ENCODE measurements at regions not wholly inside any gene's neighbourhood (a gene's known extent, or its start where the extent isn't known, plus 50 kb on each side); places are given as distances from the start of the nearest gene placed in this dataset.

DNA sequence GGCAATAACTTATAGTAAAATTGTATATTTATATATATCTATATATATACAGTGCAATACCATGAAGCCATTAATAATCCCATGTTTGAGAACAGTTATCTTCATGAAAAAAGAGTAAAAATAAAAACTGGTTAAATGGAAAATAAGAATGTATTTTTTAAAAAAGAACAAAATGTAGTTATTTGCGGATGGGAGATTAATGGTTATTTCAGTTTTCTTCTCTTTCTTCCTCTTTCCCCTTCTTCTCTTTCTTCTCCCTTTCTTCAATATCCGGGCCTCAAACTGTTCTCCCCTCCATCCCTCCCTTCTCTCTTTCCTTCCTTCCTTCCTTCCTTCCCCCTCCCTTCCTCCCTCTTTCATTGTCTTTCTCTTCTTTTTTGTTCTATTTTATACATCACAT is 1301.7 kb upstream of the IGFBP7 start:
- no peaks in the 10 kb centered on the region for H3K9me3 ChIP-seq (ENCODE audit: control insufficient read depth in 2 of 2, insufficient read depth in 1 of 2, low read depth in 1 of 2, low read length in 1 of 2)
- no peak overlapping the region for H3K27ac ChIP-seq (ENCODE audit: low read depth in 2 of 2, low read length in 1 of 2)
- H3K4me1 ChIP-seq (ENCODE audit: control insufficient read depth in 2 of 2, insufficient read depth in 2 of 2, low read length in 1 of 2), result no peaks in the 10 kb centered on the region
- 73 to 84% methylated on average over 2 of the region's 2 CpGs for WGBS, 2 donors
- no peaks in the 10 kb centered on the region for H3K36me3 ChIP-seq (ENCODE audit: control insufficient read depth in 2 of 2, insufficient read depth in 2 of 2, low read length in 1 of 2)
- H3K27me3 ChIP-seq (ENCODE audit: control insufficient read depth in 1 of 2, insufficient read depth in 2 of 2, low read length in 2 of 2), result no peaks in the 10 kb centered on the region
- H3K4me3 ChIP-seq (ENCODE audit: low read depth in 1 of 2, low read length in 2 of 2), result no peak overlapping the region

DNA sequence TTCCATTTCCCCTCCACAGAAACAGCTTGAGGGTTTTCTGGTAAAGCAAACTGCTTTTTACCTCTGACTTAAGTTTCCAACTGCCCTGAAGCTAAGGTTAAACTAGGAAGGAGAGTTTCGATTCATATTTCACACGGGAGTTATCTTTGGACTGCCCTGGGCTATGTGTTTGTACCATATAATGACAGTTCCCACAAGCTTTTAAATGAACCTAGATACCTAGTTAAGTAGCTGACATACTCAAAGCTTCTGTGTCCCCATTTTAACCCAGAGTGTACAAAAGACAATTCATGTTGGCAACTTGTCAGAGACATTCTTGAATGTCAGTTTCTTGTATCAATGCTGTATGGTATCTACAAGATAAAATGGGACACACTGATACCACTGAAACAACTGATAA is 1296.6 kb upstream of the IGFBP7 start:
- no peaks in the 10 kb centered on the region for H3K36me3 ChIP-seq (ENCODE audit: control insufficient read depth in 2 of 2, insufficient read depth in 2 of 2, low read length in 1 of 2)
- no peaks in the 10 kb centered on the region for H3K9me3 ChIP-seq (ENCODE audit: control insufficient read depth in 2 of 2, insufficient read depth in 1 of 2, low read depth in 1 of 2, low read length in 1 of 2)
- H3K4me3 ChIP-seq (ENCODE audit: low read depth in 1 of 2, low read length in 2 of 2), result no peak overlapping the region
- no peaks in the 10 kb centered on the region for H3K27me3 ChIP-seq (ENCODE audit: control insufficient read depth in 1 of 2, insufficient read depth in 2 of 2, low read length in 2 of 2)
- WGBS, 2 donors, result 43 to 51% methylated on average over 2 of the region's 2 CpGs
- no peaks in the 10 kb centered on the region for H3K4me1 ChIP-seq (ENCODE audit: control insufficient read depth in 2 of 2, insufficient read depth in 2 of 2, low read length in 1 of 2)
- H3K27ac ChIP-seq (ENCODE audit: low read depth in 2 of 2, low read length in 1 of 2), result no peak overlapping the region

- no peak overlapping the region for H3K4me3 ChIP-seq (ENCODE audit: low read depth in 1 of 2, low read length in 2 of 2)
- no peaks in the 10 kb centered on the region for H3K9me3 ChIP-seq (ENCODE audit: control insufficient read depth in 2 of 2, insufficient read depth in 1 of 2, low read depth in 1 of 2, low read length in 1 of 2)
- H3K27ac ChIP-seq (ENCODE audit: low read depth in 2 of 2, low read length in 1 of 2), result no peak overlapping the region
- no peaks in the 10 kb centered on the region for H3K27me3 ChIP-seq (ENCODE audit: control insufficient read depth in 1 of 2, insufficient read depth in 2 of 2, low read length in 2 of 2)
- no peaks in the 10 kb centered on the region for H3K4me1 ChIP-seq (ENCODE audit: control insufficient read depth in 2 of 2, insufficient read depth in 2 of 2, low read length in 1 of 2)
- no peaks in the 10 kb centered on the region for H3K36me3 ChIP-seq (ENCODE audit: control insufficient read depth in 2 of 2, insufficient read depth in 2 of 2, low read length in 1 of 2)
Observed at GRCh38 chr4:58368221-58368620, 1258.0 kb upstream of the IGFBP7 start.

DNA sequence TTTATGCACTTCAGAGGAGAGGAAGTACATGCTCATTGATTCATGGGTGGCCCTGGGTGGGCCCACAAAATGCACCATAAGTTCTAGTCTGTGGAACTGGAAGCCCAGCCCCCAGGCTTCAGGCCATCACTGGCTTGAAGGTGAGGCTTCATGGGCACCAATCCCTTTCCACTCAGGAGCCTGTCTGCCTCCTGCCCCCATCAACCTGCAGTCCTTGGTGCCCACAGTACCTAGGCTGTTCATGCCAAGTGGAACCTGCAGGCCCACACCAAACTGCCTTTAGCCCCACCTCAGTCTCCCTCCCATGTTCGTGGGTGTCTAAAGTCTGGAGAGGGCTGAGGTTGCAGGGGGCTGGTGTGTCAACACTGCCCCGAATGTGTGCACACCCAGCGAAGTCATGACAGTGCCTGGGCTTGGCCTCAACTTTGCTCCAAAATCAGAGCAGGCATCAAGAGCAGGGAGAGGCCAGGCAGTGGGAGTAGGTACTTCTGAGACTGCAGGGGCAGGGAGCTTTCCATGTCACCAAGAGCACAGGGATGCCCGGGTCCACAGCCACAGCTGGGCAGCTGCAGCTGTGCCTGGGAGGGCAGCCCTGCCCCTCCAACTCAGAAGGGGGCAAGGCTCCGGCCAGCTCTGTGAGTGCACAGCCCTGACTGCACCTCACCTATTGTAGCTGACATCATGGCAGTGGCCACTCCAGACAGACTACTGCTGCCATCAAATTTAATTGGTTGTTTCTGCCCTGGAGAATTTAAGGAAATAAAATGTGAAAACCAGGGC is 1250.4 kb upstream of the IGFBP7 start:
- 77 to 87% methylated on average over 5 of the region's 5 CpGs for whole genome bisulfite sequencing, 2 donors
- Histone ChIP-seq H3K27ac (ENCODE audit: low read depth in 2 of 2, low read length in 1 of 2) (no peak overlapping the region), H3K4me1 (ENCODE audit: control insufficient read depth in 2 of 2, insufficient read depth in 2 of 2, low read length in 1 of 2) (no peaks in the 10 kb centered on the region), H3K9me3 (ENCODE audit: control insufficient read depth in 2 of 2, insufficient read depth in 1 of 2, low read depth in 1 of 2, low read length in 1 of 2) (peaks cover 4 to 5% of the 10 kb centered on the region in 2 donors), H3K4me3 (ENCODE audit: low read depth in 1 of 2, low read length in 2 of 2) (no peak overlapping the region), H3K27me3 (ENCODE audit: control insufficient read depth in 1 of 2, insufficient read depth in 2 of 2, low read length in 2 of 2) (no peaks in the 10 kb centered on the region), H3K36me3 (ENCODE audit: control insufficient read depth in 2 of 2, insufficient read depth in 2 of 2, low read length in 1 of 2) (no peaks in the 10 kb centered on the region)

GRCh38 chr4:58359590-58359989 is 1249.4 kb upstream of the IGFBP7 start:
- Histone ChIP-seq H3K36me3 (ENCODE audit: control insufficient read depth in 2 of 2, insufficient read depth in 2 of 2, low read length in 1 of 2) (no peaks in the 10 kb centered on the region), H3K27me3 (ENCODE audit: control insufficient read depth in 1 of 2, insufficient read depth in 2 of 2, low read length in 2 of 2) (no peaks in the 10 kb centered on the region), H3K4me1 (ENCODE audit: control insufficient read depth in 2 of 2, insufficient read depth in 2 of 2, low read length in 1 of 2) (no peaks in the 10 kb centered on the region), H3K27ac (ENCODE audit: low read depth in 2 of 2, low read length in 1 of 2) (no peak overlapping the region), H3K4me3 (ENCODE audit: low read depth in 1 of 2, low read length in 2 of 2) (no peak overlapping the region), H3K9me3 (ENCODE audit: control insufficient read depth in 2 of 2, insufficient read depth in 1 of 2, low read depth in 1 of 2, low read length in 1 of 2) (peaks cover 4 to 5% of the 10 kb centered on the region in 2 donors)
- WGBS, 2 donors, result 75 to 82% methylated on average over 3 of the region's 3 CpGs

DNA sequence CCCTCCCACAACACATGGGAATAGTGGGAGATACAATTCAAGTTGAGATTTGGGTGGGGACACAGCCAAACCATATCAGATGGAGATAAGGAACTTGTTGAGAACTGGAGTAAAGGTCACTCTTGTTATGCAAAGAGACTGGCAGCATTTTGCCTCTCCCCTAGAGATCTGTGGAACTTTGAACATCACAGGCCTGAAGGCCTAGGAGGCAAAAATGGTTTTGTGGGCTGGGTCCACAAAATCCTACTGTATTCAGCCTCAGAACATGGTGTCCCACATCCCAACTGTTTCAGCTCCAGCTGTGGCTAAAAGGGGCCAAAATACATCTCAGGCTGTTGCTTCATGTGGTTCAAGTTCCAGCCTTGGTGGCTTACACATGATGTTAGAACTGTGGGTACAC is 1247.8 kb upstream of the IGFBP7 start:
- Histone ChIP-seq H3K4me1 (ENCODE audit: control insufficient read depth in 2 of 2, insufficient read depth in 2 of 2, low read length in 1 of 2) (no peaks in the 10 kb centered on the region), H3K4me3 (ENCODE audit: low read depth in 1 of 2, low read length in 2 of 2) (no peak overlapping the region), H3K9me3 (ENCODE audit: control insufficient read depth in 2 of 2, insufficient read depth in 1 of 2, low read depth in 1 of 2, low read length in 1 of 2) (peaks cover 4 to 5% of the 10 kb centered on the region in 2 donors), H3K36me3 (ENCODE audit: control insufficient read depth in 2 of 2, insufficient read depth in 2 of 2, low read length in 1 of 2) (no peaks in the 10 kb centered on the region), H3K27ac (ENCODE audit: low read depth in 2 of 2, low read length in 1 of 2) (no peak overlapping the region), H3K27me3 (ENCODE audit: control insufficient read depth in 1 of 2, insufficient read depth in 2 of 2, low read length in 2 of 2) (no peaks in the 10 kb centered on the region)

- Histone ChIP-seq H3K27ac (ENCODE audit: low read depth in 2 of 2, low read length in 1 of 2) (no peak overlapping the region), H3K4me3 (ENCODE audit: low read depth in 1 of 2, low read length in 2 of 2) (no peak overlapping the region), H3K36me3 (ENCODE audit: control insufficient read depth in 2 of 2, insufficient read depth in 2 of 2, low read length in 1 of 2) (no peaks in the 10 kb centered on the region), H3K27me3 (ENCODE audit: control insufficient read depth in 1 of 2, insufficient read depth in 2 of 2, low read length in 2 of 2) (no peaks in the 10 kb centered on the region), H3K9me3 (ENCODE audit: control insufficient read depth in 2 of 2, insufficient read depth in 1 of 2, low read depth in 1 of 2, low read length in 1 of 2) (no peaks in the 10 kb centered on the region), H3K4me1 (ENCODE audit: control insufficient read depth in 2 of 2, insufficient read depth in 2 of 2, low read length in 1 of 2) (no peaks in the 10 kb centered on the region)
- WGBS, 2 donors, result 46 to 48% methylated on average over 4 of the region's 4 CpGs
Observed at GRCh38 chr4:58325070-58325469, 1214.9 kb upstream of the IGFBP7 start.

DNA sequence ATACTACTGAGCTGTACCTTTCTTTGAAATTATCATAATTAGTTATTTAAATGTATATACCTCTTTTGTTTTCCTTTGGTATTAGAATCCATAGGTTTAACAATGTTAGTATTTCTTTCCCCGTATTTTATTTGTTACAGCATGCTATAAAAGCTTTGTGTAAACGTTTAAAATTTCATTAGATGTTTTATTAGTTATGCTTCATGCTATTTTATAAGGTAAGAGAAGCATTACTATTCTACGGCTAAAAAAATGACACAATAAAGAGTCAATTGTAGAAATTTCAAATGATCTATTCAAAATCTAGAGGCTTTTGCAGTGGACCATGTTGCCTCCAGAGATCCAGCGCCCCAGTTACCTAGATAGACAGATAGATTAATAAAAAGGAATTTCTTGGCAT is 1203.3 kb upstream of the IGFBP7 start:
- H3K36me3 ChIP-seq (ENCODE audit: control insufficient read depth in 2 of 2, insufficient read depth in 2 of 2, low read length in 1 of 2), result no peaks in the 10 kb centered on the region
- H3K4me1 ChIP-seq (ENCODE audit: control insufficient read depth in 2 of 2, insufficient read depth in 2 of 2, low read length in 1 of 2), result no peaks in the 10 kb centered on the region
- 51 to 71% methylated on average over 4 of the region's 4 CpGs for WGBS, 2 donors
- H3K27ac ChIP-seq (ENCODE audit: low read depth in 2 of 2, low read length in 1 of 2), result no peak overlapping the region
- H3K27me3 ChIP-seq (ENCODE audit: control insufficient read depth in 1 of 2, insufficient read depth in 2 of 2, low read length in 2 of 2), result no peaks in the 10 kb centered on the region
- no peaks in the 10 kb centered on the region for H3K9me3 ChIP-seq (ENCODE audit: control insufficient read depth in 2 of 2, insufficient read depth in 1 of 2, low read depth in 1 of 2, low read length in 1 of 2)
- H3K4me3 ChIP-seq (ENCODE audit: low read depth in 1 of 2, low read length in 2 of 2), result no peak overlapping the region

- no peaks in the 10 kb centered on the region for H3K27me3 ChIP-seq (ENCODE audit: control insufficient read depth in 1 of 2, insufficient read depth in 2 of 2, low read length in 2 of 2)
- no peaks in the 10 kb centered on the region for H3K9me3 ChIP-seq (ENCODE audit: control insufficient read depth in 2 of 2, insufficient read depth in 1 of 2, low read depth in 1 of 2, low read length in 1 of 2)
- no peaks in the 10 kb centered on the region for H3K36me3 ChIP-seq (ENCODE audit: control insufficient read depth in 2 of 2, insufficient read depth in 2 of 2, low read length in 1 of 2)
- no peak overlapping the region for H3K4me3 ChIP-seq (ENCODE audit: low read depth in 1 of 2, low read length in 2 of 2)
- H3K27ac ChIP-seq (ENCODE audit: low read depth in 2 of 2, low read length in 1 of 2), result no peak overlapping the region
- WGBS, 2 donors, result 70 to 80% methylated on average over 1 of the region's 1 CpG
- H3K4me1 ChIP-seq (ENCODE audit: control insufficient read depth in 2 of 2, insufficient read depth in 2 of 2, low read length in 1 of 2), result no peaks in the 10 kb centered on the region
Observed at GRCh38 chr4:58303456-58303855, 1193.3 kb upstream of the IGFBP7 start.

DNA sequence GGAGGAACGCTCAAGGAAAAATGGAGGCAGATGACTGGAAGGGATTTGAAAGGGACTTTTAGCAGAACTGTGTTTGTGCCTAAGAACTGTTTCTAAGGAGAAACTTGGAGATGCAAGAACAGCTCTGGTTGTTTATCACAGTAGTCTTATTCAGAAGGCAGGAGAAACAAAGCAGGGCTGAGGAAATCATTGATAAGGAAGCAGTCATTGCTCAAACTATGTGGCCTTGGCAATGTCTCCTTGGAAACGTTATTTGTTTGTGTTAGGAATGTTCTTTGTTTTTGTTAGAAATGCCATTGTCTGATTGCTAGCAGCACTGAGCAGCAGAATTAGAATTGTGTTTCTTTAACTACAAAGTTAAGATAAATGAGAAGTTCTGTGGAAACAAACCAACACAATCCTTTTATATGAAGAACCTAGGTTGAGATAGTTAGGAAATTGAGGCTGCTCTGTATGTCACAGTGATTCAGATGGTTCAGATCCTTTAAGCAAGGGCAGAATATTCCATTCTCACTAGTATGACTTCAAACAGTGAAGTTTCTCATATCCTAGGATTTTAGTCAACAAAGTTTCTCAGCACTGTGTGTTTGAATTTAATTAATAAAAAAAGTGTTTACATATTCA is 1191.3 kb upstream of the IGFBP7 start:
- H3K27me3 ChIP-seq (ENCODE audit: control insufficient read depth in 1 of 2, insufficient read depth in 2 of 2, low read length in 2 of 2), result no peaks in the 10 kb centered on the region
- no peak overlapping the region for H3K27ac ChIP-seq (ENCODE audit: low read depth in 2 of 2, low read length in 1 of 2)
- H3K4me3 ChIP-seq (ENCODE audit: low read depth in 1 of 2, low read length in 2 of 2), result no peak overlapping the region
- H3K4me1 ChIP-seq (ENCODE audit: control insufficient read depth in 2 of 2, insufficient read depth in 2 of 2, low read length in 1 of 2), result no peaks in the 10 kb centered on the region
- H3K36me3 ChIP-seq (ENCODE audit: control insufficient read depth in 2 of 2, insufficient read depth in 2 of 2, low read length in 1 of 2), result no peaks in the 10 kb centered on the region
- WGBS, 2 donors, result 15 to 16% methylated on average over 2 of the region's 2 CpGs
- no peaks in the 10 kb centered on the region for H3K9me3 ChIP-seq (ENCODE audit: control insufficient read depth in 2 of 2, insufficient read depth in 1 of 2, low read depth in 1 of 2, low read length in 1 of 2)

All from esophagus (tissue), 2 donors.